ENCODE measurements at regions not wholly inside any gene's neighbourhood (a gene's known extent, or its start where the extent isn't known, plus 50 kb on each side); places are given as distances from the start of the nearest gene placed in this dataset.
"Not testable (repeated sequence)": the region's sequence is repeated elsewhere in the genome, so short reads cannot be mapped to it uniquely, and the experiment has no call there.

DNA sequence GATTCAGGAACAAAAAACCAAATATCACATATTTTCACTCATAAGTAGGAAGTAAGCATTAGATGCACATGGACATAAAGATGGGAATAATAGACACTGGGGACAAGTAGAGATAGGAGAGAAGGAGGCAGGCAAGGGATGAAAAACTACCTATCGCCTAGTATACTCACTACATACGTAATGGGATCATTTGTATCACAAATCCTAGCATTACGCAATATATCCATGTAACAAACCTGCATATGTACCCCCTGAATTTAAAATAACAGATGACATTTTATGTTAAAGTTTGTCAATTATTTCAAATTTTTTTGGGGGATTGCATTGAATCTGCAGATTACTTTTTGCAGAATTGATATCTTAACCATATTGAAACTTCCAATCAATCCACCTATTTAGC, 660.5 kb upstream of the MAN1A1 start:
- DNase-seq: no peak

DNA sequence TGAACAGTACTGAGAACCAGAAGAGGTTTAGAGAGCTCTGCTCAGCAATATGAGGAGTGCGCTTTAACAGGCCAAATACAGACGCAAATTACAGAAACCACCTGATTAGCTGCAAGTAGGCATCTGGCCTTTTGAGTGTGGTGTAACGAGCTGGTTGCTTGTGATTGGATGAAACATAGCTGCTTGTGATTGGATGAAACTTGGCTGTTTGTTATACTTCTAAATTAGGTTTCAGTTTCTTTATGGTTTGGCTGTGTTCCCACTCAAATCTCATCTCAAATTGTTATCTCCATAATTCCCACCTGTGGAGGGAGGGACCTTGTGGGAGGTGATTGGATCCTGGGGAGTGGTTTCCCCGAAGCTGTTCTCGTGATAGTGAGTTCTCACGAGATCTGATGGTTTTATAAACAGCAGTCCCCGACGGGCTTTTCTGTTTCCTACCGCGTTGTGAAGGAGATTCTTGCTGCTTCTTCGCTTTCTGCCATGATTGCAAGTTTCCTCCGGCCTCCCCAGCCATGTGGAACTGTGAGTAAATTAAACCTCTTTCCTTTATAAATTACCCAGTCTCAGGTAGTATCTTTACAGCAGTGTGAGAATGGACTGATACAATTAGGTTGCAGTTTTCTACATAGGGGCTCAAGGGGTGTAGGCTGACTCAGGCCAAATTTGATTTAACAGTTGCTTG, 655.9 kb upstream of the MAN1A1 start:
- DNase-seq: no peak

DNA sequence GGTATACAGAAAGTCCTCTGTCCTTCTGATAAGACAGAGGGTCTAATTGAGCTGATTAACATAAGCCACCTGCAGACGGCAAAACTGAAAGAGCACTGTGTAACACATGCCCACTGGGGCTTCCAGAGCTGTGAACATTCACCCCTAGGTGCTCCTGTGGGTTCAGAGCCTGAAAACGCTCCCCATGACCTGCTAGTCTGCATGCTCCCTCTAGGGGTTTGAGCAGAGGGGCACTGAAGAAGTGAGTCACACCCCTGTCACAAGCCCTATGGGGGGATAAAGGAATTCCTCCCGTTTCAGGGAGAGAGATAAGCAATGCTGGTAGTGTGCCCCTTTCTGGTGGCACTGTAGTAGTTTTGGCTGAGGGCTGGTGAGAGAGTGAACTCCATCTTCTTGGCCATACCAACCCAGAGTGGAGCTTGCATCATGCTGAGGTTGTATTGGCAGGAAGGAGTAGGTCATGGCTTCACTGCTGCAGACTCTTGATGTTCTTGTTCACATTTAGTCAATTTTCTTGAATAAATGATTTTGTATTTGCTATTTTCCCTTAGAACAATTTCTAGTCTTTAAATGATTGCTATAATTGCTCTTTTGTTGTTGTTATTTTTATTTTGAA, 637.5 kb upstream of the MAN1A1 start:
- DNase-seq: no peak

DNA sequence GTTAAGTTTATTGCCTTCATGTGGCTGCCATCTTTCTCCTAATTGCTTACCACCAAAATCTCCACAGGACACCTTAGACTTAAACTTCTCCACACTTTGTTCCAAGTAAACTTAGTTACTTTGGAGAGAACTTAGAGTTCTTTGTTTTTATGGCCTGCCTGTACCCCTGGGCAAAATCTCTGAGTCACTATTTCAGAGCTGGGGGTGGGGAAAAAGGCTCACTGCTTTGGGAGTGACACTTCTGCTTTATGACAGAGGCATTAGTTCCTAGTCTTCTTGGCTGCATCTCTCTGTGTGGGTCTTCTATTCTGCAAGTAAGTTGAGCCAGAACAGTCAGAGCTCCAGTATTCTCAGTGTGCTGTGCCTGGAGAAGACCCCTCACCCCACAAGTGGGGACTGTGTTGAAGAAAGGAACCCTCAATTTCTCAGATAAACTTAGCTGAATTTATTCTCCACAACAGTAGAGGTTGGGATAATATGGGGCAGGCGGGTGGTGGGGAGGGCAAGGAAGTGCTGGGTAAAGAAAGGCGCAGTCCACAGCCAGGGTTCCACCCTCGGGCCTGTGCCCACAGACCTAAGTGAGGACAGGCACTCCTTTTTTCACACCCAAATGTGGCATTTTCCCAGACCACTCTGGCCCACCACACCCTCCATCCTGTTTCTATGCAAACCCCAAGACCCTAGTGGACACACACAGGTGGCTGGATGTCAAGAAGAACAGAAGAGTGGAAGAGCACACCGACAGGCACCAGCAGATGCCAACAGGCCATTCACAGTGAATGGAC, 636.6 kb upstream of the MAN1A1 start:
- no peak for DNase-seq

DNA sequence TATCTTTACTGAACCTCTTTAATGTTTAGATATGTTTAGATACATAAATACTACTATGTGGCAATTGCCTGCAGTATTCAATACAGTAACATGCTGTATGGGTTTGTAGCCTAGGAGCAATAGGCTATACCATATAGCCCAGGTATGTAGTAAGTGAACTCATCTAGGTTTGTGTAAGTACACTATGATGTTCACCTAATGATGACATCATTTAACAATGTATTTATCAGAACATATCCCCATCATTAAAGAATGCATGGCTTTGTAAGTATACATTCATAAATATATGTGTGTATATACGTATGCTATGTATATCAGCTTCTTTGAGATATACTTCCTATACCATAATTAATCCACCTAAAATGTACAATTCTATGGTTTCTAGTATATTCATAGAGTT, 631.2 kb upstream of the MAN1A1 start:
- no peak for DNase-seq

DNA sequence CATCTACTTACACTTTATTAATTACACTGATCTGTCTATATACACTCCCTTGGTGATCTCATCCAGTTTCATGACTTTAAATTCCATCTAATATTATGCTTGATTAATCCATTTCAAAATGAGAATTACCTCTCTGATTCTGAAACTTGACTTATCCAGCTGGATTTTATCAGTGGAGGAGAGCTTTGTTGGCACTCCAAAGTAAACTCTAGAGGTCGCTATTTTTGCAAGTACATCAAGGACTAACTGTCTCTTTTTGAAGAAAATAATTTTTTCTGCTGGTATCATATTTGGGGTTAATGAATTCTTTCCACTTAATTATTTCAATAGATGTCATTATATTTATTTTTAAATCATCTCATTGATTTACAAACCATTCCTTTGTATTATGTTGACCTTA, 630.3 kb upstream of the MAN1A1 start:
- DNase-seq: no peak

DNA sequence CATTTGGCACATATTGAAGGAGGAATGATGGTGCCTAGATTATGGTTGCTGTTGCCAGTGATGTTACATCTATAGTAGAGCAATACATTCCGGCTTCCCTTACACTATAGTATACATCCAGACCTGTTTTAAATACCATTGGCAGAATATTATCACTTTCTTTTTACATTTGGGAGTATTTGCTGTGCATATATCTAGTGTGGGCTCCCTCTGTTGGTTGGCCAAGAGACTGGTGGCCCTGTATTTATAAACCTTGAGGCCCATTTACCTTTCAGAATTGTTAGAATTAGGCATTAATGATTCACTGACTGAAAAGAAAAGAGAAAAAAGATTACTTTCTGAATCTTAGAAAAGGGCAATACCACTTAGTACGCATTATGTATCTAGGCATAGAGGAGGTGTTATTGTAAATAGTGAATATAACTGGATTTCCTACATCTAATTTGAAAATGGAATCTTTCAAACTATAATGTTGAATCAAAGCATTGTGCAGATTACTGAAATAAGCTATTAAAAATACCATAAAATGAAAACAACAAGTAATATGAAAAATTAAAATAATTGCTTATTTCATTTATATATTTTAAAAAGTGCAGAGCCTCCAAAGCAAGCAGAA, 628.8 kb upstream of the MAN1A1 start:
- DNase-seq: no peak

DNA sequence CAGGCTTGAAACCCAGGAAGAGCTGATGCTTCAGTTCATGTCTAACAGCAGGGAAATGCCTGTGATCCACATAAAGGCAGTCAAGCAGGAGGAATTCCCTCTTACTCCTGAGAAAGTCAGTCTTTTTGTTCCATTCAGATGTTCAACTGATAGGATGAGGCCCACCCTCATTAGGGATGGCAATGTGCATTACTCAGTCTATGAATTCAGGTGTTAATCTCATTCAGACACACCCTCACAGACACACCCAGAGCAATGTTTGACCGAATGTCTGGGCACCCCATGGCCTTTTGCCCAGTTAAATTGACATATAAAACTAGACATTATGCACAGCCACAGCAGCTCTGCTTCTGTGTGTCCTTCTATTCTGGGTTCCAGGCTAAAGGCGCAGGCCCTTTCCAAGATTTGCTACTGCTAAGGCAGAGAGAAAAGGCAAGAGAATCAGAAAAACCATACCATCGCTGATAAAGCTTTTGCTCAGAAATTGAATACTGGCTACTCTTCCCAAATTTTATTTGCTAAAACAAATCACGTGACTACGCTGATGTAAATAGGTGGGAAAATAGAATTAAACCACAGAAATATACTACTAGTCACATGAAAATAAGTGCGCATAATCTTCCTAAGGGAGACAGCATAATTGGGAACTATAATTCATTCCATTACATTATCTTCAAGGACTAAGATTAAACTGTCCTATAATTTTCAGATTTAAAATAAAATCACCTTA, 625.0 kb upstream of the MAN1A1 start:
- DNase-seq: no peak

DNA sequence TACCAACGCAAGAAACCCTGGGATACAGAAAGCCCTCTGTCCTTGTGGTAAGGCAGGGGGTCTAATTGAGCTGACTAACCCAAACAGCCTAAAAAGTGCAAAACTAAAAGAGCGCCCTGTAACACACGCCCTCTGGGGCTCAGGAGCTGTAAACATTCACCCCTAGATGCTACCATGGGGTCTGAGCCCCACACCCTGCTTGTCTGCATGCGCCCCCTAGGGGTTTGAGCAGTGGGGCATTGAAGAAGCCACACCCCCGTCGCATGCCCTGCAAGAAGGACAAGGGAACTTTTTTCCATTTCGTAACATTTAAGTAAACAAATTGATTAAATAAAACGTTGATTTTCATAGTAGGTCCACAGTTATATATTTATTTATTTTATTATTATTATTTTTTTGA, 616.9 kb upstream of the MAN1A1 start:
- no peak for DNase-seq

DNA sequence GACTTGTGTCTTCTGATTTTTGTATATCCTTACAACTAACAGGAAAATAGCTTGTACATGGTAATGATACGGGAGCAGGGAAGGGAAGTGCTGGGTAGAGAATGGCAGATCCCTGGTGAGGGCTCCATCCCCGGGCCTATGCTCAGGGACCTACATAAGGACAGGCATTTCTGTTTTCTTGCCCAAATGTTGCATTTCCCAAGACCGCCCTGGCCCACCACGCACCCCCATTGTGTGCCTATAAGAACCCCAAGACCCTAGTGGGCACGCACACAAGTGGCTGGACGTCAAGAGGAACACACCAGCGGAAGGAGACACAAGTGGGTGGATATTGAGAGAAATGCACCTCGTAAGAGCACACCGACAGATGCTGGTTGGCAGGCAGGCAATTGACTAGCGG, 616.3 kb upstream of the MAN1A1 start:
- DNase-seq: no peak

DNA sequence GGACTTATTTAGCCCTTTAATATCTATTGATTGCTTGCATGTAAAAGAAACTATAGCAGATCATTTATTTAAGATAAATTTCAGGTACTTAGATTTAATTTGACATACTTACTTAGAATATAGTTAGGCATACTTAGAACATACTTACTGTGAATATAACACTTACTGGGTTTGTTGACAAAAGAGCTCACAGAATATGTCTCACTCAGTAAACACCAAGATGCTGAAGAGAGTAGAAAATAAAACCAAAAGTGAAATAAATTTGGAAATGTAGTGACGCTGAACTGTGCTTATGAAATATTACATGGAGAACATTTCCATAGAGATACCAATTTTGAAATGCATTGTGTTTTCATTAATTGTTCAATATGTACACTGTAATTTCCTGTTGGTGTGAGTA, 615.4 kb upstream of the MAN1A1 start:
- DNase-seq: no peak

DNA sequence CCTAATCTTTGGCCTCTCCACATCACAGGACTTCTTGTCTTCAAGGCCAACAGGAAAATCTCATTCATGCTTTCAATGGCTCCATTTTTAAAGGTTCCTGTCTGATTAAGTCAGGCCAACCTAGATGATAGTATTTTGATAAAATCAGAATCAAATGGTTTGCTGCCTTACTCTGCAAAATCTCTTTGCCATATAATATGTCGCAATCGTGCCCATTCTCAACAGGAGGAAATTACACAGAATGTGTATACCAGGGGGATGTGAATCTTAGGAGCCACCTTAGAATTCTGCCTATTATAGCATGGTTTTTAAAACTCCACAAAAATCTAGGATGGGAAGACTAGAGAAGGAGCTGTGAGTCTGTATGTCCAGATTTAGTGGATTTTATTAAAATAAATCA, 612.9 kb upstream of the MAN1A1 start:
- DNase-seq: no peak

DNA sequence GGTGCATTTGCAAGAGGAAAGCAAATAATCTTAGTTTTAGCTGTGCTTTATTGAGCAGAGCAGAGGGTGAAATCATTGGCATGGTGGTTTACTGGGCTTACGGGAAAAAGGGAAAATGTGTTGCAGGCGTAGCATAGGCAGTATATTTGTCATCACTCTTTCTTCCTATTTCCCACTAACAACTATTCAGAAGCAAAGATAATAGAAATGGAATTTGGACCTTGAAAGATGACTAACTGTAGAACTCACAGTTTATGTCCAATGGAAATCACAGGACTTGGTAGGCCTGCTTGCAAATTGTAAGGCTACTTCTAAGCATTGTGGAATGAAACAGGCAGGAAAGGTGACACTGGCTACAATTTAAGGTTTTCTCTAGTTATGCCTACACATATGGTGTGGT, 611.9 kb upstream of the MAN1A1 start:
- DNase-seq: no peak

DNA sequence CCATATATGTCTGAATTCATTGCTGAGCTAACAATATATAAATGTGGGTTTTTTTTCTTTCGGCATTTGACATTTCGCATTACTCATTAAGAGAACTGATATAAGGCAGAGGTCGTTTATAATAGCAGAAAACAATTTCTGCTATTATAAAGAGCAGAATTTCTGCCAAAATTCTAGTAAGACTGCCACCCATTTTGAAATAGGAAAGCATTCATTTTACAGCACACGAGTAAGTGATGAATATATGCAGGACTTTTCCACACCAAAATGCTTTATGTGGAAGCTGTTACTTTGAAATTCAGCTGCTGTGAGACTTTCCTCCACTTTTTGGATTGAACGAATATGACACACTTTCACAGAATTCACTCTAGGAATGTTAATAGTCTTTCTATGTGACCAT, 610.9 kb upstream of the MAN1A1 start:
- DNase-seq: no peak

DNA sequence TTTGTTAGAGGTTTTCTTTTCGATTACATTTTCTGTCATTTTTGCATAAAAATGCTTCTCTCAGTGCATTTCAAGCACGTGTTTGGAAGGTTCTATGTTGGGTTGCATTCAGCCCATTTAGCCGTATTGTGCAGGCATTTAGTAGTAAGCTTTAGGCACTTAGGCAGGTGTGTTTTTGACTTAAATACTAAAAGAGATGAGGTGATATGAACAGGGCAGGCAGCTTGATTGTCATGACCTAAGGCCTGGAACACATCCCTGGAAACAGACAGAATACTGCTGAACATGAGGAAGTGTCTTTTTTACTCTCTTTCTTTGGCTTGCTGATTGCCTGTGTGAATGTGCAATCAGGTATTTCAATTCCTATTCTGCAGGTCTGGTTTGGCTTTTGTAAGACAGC, 610.5 kb upstream of the MAN1A1 start:
- DNase-seq: no peak

DNA sequence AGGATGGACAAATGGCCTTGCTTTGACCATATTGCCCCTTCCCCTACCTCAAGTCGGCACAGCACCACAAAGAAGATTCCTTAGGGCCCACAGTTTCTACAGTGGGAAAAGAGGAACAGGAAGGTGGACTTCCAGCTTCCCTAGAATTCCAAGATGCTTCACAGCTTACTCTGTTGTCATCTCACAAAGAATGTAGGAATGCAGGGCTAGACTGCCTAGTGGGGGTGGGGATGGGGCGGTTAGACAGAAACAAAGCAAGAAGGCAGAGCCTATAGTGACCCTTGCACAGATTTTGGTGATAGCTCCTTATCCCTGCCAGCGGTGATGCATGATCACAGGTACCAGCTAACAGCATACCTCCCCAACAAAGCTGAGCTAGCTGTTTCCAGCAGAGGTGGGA, 607.6 kb upstream of the MAN1A1 start:
- DNase-seq: no peak

DNA sequence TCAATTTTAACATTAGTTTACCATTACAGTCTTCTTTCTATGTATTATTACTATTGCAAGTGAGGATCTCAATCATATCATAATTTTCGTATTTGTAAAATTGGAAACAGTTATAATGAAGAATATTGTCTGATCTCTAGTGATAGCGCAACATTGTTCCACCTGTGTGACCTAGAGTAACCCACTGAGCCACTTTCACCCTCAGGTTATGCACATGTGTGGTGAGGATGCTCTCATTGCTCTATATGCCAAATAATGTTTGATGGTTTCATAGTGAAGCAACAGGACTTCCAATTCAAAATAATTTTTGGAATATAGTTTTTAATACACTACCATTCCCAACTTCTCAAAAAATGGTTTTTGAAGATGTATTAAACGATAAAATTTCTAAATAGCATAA, 603.1 kb upstream of the MAN1A1 start:
- DNase-seq: no peak

DNA sequence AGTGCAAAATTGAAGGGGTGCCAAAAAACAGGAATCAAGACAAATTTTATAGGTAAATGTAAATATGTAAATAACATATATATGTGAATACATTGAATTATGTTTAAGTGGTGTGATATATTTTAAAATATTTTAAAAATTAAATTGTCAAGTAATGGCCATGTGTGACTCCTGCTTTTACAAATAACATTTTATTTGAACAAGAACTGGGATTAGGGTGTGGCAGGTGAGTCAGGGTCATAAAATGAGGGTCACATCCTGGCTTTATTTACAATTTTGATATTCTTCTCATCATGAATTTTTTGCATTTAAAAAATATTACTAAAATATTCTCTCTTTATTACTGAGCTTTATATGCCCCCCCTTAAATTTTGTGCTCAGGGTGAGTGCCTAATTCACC, 601.1 kb upstream of the MAN1A1 start:
- no peak for DNase-seq

DNA sequence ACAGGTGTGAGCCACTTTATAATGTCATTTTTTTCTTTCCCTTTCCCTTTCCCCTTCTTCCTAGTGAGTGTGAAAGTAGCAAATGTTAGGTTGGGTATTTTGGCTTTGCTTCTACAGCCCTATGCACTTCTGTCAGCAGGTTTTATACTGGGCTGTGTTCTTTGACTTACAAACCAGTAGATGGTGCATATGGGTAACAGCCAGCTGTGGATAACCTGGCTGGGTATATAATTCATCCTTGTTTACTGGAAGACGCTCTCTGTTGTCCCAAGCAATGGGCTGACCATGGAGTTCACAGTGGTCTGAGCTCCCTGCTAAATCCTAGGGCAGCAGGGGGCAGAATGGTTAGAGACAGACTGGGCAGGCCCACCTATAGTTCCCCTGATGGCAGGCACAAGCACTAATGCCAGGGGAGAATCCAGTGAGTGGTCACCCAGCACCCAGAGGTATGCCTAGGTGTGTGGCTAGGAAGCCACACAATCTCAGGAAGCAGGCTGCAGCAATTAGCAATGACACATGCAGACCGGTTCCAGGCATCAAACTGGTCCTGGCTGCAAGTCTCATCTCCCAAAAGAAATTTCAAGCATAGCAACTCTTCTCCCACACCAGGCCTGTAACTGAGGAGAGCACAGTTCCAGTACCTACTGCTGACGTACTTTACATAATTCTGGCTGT, 592.7 kb upstream of the MAN1A1 start:
- DNase-seq: no peak

DNA sequence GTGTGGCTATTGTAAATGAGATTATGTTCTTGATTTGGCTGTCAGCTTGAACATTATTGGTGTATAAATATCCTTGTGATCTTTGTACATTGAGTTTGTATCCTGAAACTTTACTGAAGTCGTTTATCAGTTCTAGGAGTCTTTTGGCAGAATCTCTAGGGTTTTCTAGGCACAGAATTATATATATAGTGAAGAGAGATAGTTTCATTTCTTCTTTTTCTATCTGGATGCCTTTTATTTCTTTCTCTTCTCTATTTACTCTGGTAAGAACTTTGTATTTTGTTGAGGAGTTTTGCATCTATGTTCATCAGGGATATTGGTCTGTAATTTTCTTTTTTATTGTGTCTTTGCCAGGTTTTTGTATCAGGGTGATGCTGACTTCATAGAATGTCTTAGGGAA, 589.2 kb upstream of the MAN1A1 start:
- DNase-seq: no peak

DNA sequence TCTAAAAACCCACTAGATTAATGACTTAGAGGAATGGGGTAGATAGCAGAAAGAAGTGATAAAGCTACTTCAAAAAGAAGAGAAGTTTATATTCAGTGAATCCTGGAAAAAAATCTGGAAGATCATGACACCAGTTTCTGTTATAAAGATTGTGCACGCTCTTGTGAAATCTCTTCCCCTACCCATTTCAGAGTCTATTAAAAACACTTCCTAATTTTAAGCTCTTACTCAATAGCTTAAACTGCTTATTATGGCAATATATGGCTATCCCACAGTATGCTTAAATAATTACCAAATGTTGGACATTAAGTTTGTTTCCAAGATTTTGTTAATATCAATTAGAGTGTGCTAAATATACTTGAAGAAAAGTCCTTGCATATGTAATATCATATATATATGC, 585.3 kb upstream of the MAN1A1 start:
- DNase-seq: no peak

DNA sequence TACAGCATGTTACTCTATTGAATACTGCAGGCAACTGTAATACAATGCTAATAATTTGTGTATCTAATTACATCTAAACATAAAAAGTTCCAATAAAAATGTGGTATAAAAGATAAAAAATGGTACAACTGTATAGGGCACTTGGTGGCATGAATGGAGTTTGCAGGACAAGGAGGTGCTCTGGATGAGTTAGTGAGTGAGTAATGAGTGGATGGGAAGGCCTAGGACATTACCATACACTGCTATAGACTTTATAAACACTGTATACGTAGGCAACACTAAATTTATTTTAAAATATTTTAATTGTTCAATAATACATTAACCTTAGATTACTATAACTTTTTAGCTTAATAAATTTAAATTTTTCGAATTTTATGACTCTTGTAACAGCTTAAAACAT, 579.6 kb upstream of the MAN1A1 start:
- DNase-seq: no peak

DNA sequence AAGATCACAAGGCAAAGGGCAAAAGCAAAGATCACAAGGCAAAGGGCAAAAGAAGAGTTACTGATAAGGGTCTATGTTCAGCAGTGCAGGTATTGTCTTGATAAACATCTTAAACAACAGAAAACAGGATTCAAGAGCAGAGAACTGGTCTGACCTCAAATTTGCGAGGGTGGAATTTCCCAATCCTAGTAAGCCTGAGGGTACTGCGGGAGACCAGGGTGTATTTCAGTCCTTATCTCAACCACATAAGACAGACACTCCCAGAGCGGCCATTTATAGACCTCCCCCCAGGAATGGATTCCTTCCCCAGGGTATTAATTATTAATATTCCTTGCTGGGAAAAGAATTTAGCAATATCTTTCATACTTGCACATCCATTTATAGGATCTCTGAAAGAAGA, 575.3 kb upstream of the MAN1A1 start:
- DNase-seq: not testable (repeated sequence)
